MM.1S (cell line): ENCODE measurements at regions not wholly inside any gene's neighbourhood (a gene's known extent, or its start where the extent isn't known, plus 50 kb on each side); places are given as distances from the start of the nearest gene placed in this dataset.

Experiments used
- DNase-seq: peaks from one replicate; pipeline ENCODE4 v3.0.0-alpha.2; 2015
- H2AFZ ChIP-seq: fragments of 300-600 bp; sonication (generic); 2 replicates; pipeline ENCODE4 v1.6.0; 2016; ENCODE audit warnings: antibody characterized with exemption, low read length
- H3F3A ChIP-seq: fragments of 300-600 bp; sonication (generic); 2 replicates; pipeline ENCODE4 v1.6.1; 2016; ENCODE audit warnings: mild to moderate bottlenecking, antibody characterized with exemption, low read length, moderate library complexity, mixed read lengths; ENCODE audit not compliant: insufficient read depth
- H3K27ac ChIP-seq: fragments of 300-600 bp; sonication (generic); 2 replicates; pipeline ENCODE4 v1.5.1; 2016; ENCODE audit warnings: mild to moderate bottlenecking, low read length
- H3K27me3 ChIP-seq: fragments of 300-600 bp; sonication (generic); replicated peaks from 2 replicates; pipeline ENCODE4 v1.6.0; 2016; ENCODE audit warnings: low read length; ENCODE audit not compliant: insufficient read depth
- H3K36me3 ChIP-seq: fragments of 300-600 bp; sonication (generic); replicated peaks from 2 replicates; pipeline ENCODE4 v1.6.1; 2016; ENCODE audit warnings: mild to moderate bottlenecking, low read length, mixed read lengths; ENCODE audit not compliant: insufficient read depth
- H3K4me1 ChIP-seq: fragments of 300-600 bp; sonication (generic); 2 replicates; pipeline ENCODE4 v1.6.1; 2016; ENCODE audit warnings: low read length, mixed read lengths
- H3K4me2 ChIP-seq: fragments of 300-600 bp; sonication (generic); 2 replicates; pipeline ENCODE4 v1.6.0; 2016; ENCODE audit warnings: low read depth, low read length
- H3K4me3 ChIP-seq: fragments of 300-600 bp; sonication (generic); 2 replicates; pipeline ENCODE4 v1.5.1; 2016; ENCODE audit warnings: low read length, mixed read lengths
- H3K79me2 ChIP-seq: fragments of 300-600 bp; sonication (generic); 2 replicates; pipeline ENCODE4 v1.6.1; 2016; ENCODE audit warnings: mixed run types, low read length, mixed read lengths
- H3K9ac ChIP-seq: fragments of 300-600 bp; sonication (generic); 2 replicates; pipeline ENCODE4 v1.6.1; 2016; ENCODE audit warnings: low read length, mixed read lengths
- H3K9me2 ChIP-seq: fragments of 300-600 bp; sonication (generic); replicated peaks from 2 replicates; pipeline ENCODE4 v1.6.1; 2016; ENCODE audit warnings: mild to moderate bottlenecking, low read length, mixed read lengths; ENCODE audit not compliant: insufficient read depth
- H3K9me3 ChIP-seq: fragments of 300-600 bp; sonication (generic); replicated peaks from 2 replicates; pipeline ENCODE4 v1.6.1; 2016; ENCODE audit warnings: mild to moderate bottlenecking, low read length, mixed read lengths; ENCODE audit not compliant: insufficient read depth
- H4K20me1 ChIP-seq: fragments of 300-600 bp; sonication (generic); 2 replicates; pipeline ENCODE4 v1.6.1; 2016; ENCODE audit warnings: mild to moderate bottlenecking, low read length, moderate library complexity, mixed read lengths; ENCODE audit not compliant: insufficient read depth
- EZH2 ChIP-seq: fragments of 300-600 bp; sonication (generic); optimal IDR thresholded peaks from 2 replicates; pipeline ENCODE3; 2017; ENCODE audit warnings: low read depth, mild to moderate bottlenecking, antibody characterized with exemption, low read length, mixed read lengths
- EZH2phosphoT487 ChIP-seq: fragments of 300-600 bp; sonication (generic); IDR thresholded peaks from 2 replicates; pipeline ENCODE4 v1.6.1; 2018; ENCODE audit warnings: antibody characterized with exemption, low read length
- TF ChIP-seq, protein P1 (sequence below): fragments of 300-600 bp; sonication (generic); IDR thresholded peaks from 2 replicates; pipeline ENCODE4 v1.5.1; 2016; ENCODE audit warnings: antibody characterized with exemption, low read length, mixed read lengths

DNA sequence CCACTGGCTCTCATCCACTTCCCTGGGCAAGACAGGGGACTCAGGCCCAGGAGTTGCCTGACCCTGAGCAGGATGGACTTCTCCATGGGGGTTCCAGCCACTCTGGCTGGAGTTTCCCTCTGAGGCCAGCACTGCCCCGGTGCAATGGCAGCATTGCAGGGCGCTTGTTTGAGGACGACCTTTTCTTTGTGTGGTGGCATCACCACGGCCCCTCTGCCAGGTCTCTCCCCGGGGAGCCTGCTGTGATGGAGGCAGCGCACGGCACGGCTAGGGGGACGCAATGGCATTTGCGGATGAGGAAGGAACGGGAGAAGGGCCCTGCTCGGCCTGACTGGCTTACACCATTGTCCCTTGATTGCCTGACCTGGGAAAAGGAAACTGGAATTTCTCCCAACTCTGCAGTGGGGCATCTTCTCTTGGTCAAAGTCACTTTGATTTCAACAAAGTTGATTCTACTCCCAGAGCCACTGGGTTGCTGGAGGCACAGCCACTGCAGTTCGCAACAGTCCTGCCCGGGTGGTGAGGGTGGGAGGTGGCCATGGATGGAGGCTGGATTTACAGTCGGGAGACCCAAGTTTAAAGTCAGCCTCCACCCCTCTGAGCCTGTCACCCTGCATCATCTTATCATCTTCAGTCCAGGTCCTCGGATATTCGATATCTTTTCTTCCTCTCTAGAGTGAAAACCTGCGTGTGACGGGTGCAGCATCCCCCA is 82.9 kb upstream of the ZNF469 start:
- Histone ChIP-seq H4K20me1 (no peaks in the 10 kb centered on the region), H3K27me3 (peaks cover 66% of the 10 kb centered on the region), H3F3A (no peaks in the 10 kb centered on the region), H3K4me3 (no peak overlapping the region), H3K9me3 (no peaks in the 10 kb centered on the region), H3K27ac (no peak overlapping the region), H3K36me3 (no peaks in the 10 kb centered on the region), H2AFZ (no peak overlapping the region), H3K9ac (no peak overlapping the region), H3K4me2 (no peak overlapping the region), H3K4me1 (no peaks in the 10 kb centered on the region), H3K79me2 (no peaks in the 10 kb centered on the region), H3K9me2 (no peaks in the 10 kb centered on the region)
- TF ChIP-seq EZH2 (no peak), EZH2phosphoT487 (no peak)
- TF ChIP-seq, protein P1, sequence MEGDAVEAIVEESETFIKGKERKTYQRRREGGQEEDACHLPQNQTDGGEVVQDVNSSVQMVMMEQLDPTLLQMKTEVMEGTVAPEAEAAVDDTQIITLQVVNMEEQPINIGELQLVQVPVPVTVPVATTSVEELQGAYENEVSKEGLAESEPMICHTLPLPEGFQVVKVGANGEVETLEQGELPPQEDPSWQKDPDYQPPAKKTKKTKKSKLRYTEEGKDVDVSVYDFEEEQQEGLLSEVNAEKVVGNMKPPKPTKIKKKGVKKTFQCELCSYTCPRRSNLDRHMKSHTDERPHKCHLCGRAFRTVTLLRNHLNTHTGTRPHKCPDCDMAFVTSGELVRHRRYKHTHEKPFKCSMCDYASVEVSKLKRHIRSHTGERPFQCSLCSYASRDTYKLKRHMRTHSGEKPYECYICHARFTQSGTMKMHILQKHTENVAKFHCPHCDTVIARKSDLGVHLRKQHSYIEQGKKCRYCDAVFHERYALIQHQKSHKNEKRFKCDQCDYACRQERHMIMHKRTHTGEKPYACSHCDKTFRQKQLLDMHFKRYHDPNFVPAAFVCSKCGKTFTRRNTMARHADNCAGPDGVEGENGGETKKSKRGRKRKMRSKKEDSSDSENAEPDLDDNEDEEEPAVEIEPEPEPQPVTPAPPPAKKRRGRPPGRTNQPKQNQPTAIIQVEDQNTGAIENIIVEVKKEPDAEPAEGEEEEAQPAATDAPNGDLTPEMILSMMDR, result no peak
- DNase-seq, result no peak

DNA sequence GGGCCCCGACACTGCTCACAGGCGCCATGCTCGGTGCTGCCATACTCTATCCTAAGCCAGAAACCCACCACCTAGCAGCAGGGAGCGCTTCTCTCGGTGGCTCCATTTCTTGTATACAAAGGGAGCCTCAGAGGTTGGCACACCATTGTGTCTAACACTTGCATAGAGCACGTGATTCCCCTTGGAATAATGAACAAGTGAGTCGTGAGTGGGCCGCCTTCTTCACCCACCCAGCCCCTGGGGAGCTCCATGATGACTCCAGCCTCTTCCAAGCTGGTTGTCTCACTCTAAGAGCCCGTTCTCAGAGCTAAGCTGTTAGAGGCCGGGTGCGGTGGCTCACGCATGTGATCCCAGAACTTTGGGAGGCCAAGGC is 82.3 kb upstream of the ZNF469 start:
- Histone ChIP-seq H3K27me3 (peaks cover 66% of the 10 kb centered on the region), H3F3A (no peaks in the 10 kb centered on the region), H2AFZ (no peak overlapping the region), H3K4me2 (no peak overlapping the region), H3K79me2 (no peaks in the 10 kb centered on the region), H3K9me2 (no peaks in the 10 kb centered on the region), H3K4me1 (no peaks in the 10 kb centered on the region), H3K4me3 (no peak overlapping the region), H4K20me1 (no peaks in the 10 kb centered on the region), H3K9me3 (no peaks in the 10 kb centered on the region), H3K27ac (no peak overlapping the region), H3K36me3 (no peaks in the 10 kb centered on the region), H3K9ac (no peak overlapping the region)
- TF ChIP-seq EZH2 (no peak), EZH2phosphoT487 (no peak)
- no peak for DNase-seq

DNA sequence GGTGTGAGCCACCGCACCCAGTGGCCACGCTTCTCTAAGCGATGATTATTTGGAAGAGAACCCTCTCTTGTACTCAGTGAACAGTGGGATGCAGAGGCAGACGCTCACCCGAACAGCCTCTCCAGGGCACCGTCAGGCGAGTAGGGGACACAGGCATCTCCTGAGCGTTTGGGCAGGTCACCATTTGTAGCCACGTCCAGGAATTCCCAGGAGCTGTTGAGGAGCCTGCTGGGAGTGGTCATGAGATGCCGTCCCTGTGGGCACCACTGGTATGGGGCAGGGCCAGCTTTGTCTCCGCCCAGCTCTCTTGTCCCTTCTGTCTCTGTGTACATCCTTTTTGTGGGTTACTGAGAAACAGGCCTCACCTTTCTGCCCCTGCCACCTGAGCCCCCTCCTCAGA is 81.3 kb upstream of the ZNF469 start:
- no peaks in the 10 kb centered on the region for H3K79me2 ChIP-seq
- H3K9me2 ChIP-seq, result no peaks in the 10 kb centered on the region
- H2AFZ ChIP-seq, result no peak overlapping the region
- H3K4me1 ChIP-seq, result no peaks in the 10 kb centered on the region
- no peak overlapping the region for H3K4me3 ChIP-seq
- H3K36me3 ChIP-seq, result no peaks in the 10 kb centered on the region
- H3K9ac ChIP-seq, result no peak overlapping the region
- H3K9me3 ChIP-seq, result no peaks in the 10 kb centered on the region
- no peak for DNase-seq
- H3K27ac ChIP-seq, result no peak overlapping the region
- peaks cover 59% of the 10 kb centered on the region for H3K27me3 ChIP-seq
- H4K20me1 ChIP-seq, result no peaks in the 10 kb centered on the region
- no peaks in the 10 kb centered on the region for H3F3A ChIP-seq
- no peak overlapping the region for H3K4me2 ChIP-seq
- TF ChIP-seq EZH2 (no peak), EZH2phosphoT487 (no peak)
- TF ChIP-seq, protein P1, result no peak

DNA sequence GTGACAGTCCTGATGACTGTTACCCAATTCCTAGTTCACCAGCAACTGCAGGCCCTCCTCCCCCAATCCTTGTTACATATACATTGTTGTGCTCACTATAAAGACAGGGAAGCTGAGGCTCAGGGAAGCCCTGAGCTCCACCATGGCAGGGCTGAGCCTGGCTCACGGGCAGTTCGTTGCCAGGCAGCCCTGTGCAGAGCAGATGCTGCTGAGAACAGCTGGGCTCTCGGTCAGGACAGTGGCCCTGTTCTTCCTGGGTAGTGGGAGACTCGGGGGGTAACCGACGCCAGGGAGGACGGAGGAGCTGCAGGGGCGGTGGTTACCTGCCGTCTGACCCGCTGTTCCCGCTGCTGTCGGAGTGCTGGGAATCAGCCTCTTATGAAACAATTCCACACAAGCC is 80.9 kb upstream of the ZNF469 start:
- H3K79me2 ChIP-seq, result no peaks in the 10 kb centered on the region
- H3K27me3 ChIP-seq, result peaks cover 57% of the 10 kb centered on the region
- H3K4me1 ChIP-seq, result no peaks in the 10 kb centered on the region
- H3K9ac ChIP-seq, result no peak overlapping the region
- TF ChIP-seq, protein P1, result no peak
- TF ChIP-seq EZH2 (no peak), EZH2phosphoT487 (no peak)
- H2AFZ ChIP-seq, result no peak overlapping the region
- no peaks in the 10 kb centered on the region for H3K36me3 ChIP-seq
- no peaks in the 10 kb centered on the region for H4K20me1 ChIP-seq
- H3F3A ChIP-seq, result no peaks in the 10 kb centered on the region
- no peak overlapping the region for H3K27ac ChIP-seq
- H3K9me2 ChIP-seq, result no peaks in the 10 kb centered on the region
- no peak for DNase-seq
- no peaks in the 10 kb centered on the region for H3K9me3 ChIP-seq
- no peak overlapping the region for H3K4me3 ChIP-seq
- no peak overlapping the region for H3K4me2 ChIP-seq
